Astrocyte of the spinal cord (primary cell): ENCODE measurements at regions not wholly inside any gene's neighbourhood (a gene's known extent, or its start where the extent isn't known, plus 50 kb on each side); places are given as distances from the start of the nearest gene placed in this dataset.

Experiments
- DNase-seq: peaks from one replicate; pipeline ENCODE4 v3.0.0; 2011; ENCODE audit warnings: low read depth, low spot score
- H3K4me3 ChIP-seq: 2 replicates; pipeline ENCODE4 v1.5.1; 2011; ENCODE audit warnings: low read depth, mild to moderate bottlenecking, low read length, moderate library complexity
- in situ Hi-C: cut with HindIII; loops from 2 replicates; pipeline ENCODE4 v1.10.0; 2017; ENCODE audit warnings: low sequenced_read_pairs
- TF ChIP-seq, protein P1 (sequence below): IDR thresholded peaks from 2 replicates; pipeline ENCODE4 v1.5.1; 2012; ENCODE audit warnings: low read depth, mild to moderate bottlenecking, low read length, inconsistent platforms

DNA sequence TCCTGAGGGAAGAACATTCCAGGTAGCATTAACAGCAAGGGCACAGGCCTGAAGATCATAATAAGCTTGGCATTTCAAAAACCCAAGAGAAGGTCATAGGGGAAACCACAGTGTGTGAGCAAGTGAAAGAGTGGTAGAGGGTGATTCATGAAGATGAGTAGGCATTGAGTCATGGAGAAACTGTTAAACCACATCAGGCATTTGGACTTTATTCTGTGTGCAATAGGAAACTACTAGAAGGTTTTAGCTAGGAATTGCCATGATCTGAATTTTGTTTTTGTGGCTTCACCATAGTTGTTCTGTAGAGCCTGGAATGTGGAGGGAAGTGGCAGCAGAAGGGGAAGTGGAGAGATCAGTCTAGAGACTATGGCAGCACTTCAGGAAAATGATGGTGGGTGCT lies 359.0 kb upstream of the PTBP2 start:
- in situ Hi-C loops, result no loop called here
- no peak overlapping the region for H3K4me3 ChIP-seq
- TF ChIP-seq, protein P1, sequence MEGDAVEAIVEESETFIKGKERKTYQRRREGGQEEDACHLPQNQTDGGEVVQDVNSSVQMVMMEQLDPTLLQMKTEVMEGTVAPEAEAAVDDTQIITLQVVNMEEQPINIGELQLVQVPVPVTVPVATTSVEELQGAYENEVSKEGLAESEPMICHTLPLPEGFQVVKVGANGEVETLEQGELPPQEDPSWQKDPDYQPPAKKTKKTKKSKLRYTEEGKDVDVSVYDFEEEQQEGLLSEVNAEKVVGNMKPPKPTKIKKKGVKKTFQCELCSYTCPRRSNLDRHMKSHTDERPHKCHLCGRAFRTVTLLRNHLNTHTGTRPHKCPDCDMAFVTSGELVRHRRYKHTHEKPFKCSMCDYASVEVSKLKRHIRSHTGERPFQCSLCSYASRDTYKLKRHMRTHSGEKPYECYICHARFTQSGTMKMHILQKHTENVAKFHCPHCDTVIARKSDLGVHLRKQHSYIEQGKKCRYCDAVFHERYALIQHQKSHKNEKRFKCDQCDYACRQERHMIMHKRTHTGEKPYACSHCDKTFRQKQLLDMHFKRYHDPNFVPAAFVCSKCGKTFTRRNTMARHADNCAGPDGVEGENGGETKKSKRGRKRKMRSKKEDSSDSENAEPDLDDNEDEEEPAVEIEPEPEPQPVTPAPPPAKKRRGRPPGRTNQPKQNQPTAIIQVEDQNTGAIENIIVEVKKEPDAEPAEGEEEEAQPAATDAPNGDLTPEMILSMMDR, result no peak
- DNase-seq, result peak; percentile 98

DNA sequence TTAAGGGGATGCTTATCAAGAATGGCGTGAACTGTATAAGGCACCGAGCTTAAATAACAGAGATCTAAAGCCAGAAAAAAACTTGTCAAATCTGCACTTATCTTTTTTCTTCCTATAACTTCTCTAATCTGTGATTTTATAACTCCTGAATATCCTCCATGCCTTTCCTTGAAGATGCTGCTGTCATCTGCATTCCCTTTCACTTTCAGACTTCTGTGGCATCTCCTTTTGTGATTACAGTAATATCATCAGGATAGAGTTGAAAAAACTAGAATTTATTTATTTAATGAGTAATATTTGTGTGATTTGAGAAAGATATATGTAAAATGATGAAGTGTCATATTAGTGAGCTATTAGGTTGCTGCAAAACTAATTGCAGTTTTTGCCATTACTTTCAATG lies 357.8 kb upstream of the PTBP2 start:
- H3K4me3 ChIP-seq, result no peak overlapping the region
- TF ChIP-seq, protein P1, result no peak
- in situ Hi-C loops, result no loop called here
- DNase-seq, result no peak

DNA sequence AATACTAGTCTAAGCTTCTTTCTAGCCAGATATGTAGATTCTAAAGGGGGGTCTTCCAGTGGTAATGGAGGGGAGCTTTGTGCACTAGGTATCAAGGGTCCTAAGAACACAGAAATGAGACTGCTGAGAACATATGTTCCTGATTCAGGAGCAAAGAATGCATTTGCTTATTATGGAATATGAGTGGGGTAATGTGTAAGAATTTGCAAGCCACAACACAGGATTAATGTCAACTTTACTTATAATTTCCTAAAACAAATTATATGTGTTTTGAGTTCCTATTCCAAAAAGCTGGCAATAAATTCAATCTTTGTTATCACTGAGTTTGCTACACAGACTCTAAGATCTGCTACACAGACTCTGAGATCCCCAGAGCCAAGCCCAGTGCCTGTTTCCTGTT lies 357.0 kb upstream of the PTBP2 start:
- TF ChIP-seq, protein P1, result no peak
- no peak overlapping the region for H3K4me3 ChIP-seq
- peak; percentile 67 for DNase-seq
- in situ Hi-C loops, result no loop called here

DNA sequence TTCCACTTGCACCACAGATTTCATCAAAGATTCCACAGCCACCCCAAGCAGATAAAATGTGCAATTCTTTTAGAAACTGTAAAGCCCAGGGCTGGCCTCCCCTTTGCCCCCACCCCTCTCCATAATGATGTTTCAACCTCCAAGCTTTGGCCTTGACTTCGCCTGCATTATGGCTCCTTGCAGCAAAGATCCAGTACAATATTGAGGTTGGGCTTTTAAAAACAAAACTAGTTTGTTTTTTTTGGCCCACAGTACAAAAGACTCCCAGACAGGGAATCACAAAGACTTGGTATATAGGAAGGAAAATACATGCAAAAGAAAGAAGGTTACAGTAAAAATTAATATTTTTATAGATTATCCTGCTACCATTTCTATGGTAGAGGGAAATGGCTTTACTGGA lies 356.5 kb upstream of the PTBP2 start:
- peak; percentile 88 for DNase-seq
- no peak overlapping the region for H3K4me3 ChIP-seq
- in situ Hi-C loops, result no loop called here
- TF ChIP-seq, protein P1, result no peak

DNA sequence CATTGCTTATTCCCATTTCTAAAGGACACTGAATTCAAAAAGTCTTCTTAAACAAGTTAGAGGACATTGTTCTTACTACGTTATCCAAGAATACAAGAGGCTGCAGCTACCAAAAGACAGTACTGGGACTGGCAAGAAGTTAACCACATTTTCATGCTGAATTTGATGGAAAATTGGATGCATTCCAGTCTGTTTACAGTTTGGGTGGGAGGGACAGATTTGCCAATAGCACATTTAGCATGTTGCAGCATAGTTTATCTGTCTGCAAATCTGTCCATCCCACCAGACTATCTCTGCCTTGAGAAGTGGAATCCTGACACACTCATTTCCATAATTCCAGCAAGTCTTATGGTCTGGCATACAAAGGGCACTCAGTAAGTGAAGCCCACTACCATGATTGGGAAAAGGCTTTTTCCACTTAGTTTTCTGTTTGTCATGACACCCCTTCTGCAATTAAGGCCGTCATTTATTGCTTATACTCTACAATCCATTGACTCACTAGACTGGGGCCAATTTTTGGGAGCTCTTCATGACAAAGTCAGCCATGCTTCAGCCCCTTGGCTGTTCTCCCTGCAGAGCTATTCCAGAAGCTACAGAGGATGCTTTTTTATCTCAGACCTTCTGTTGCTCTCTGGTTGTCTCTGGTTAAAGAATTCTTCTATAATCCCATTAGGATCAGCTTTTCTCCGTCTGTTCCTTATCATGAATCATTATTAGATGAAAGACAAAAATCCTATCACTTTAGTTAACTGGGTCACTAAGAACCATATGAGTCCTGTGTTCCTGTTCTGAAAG lies 355.8 kb upstream of the PTBP2 start:
- TF ChIP-seq, protein P1, result no peak
- in situ Hi-C loops, result no loop called here

DNA sequence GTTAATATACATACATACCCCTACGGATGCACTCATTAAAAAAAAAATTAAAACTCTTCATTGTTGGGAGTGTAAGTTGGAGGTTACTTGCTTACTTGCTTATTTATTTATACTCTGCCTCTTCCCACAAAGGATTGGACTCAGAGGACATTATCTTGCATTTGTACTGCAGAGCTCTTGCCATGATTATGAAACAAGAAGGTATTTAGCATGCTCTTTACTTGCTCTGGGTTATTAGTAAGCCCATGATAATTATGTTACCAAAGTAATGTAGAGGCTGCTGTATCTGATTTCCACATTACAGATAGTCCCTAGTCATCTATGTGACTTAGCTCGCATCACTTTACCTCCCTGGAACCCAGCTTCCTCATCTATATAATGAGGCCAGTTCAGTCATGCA lies 355.1 kb upstream of the PTBP2 start:
- H3K4me3 ChIP-seq, result no peak overlapping the region
- in situ Hi-C loops, result no loop called here
- TF ChIP-seq, protein P1, result no peak
- no peak for DNase-seq

More for the DNA sequence above, 355.8 kb upstream of the PTBP2 start:
- no peak for DNase-seq
- H3K4me3 ChIP-seq, result no peak overlapping the region

DNA sequence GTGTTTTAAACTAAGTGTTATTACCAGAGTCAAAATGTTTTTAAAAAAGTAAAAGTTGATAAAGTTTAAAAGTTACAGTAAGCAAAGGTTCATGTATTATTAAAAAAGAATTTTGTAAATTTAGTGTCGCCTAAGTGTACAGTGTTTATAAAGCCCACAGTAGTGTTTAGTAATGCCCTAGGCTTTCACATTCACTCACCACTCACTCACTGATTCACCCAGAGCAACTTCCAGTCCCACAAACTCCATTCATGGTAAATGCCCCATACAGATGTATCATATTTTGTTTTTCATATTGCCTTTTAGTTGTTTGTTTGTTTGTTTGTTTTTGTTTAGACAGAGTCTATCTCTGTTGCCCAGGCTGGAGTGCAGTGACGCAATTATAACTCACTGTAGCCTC lies 353.8 kb upstream of the PTBP2 start:
- no peak overlapping the region for H3K4me3 ChIP-seq
- in situ Hi-C loops, result no loop called here
- TF ChIP-seq, protein P1, result no peak
- DNase-seq, result no peak
